HL-60 (cell line): ENCODE measurements at regions not wholly inside any gene's neighbourhood (a gene's known extent, or its start where the extent isn't known, plus 50 kb on each side); places are given as distances from the start of the nearest gene placed in this dataset.

Experiments
- DNase-seq, 2 experiments: peaks; one replicate each; pipeline ENCODE4 v3.0.0-alpha.2; 2010 to 2020; ENCODE audit warnings: low read depth in 1 of 2, low spot score in 1 of 2
- H3K27ac ChIP-seq: fragments of 250-450 bp; sonication (Bioruptor Pico); replicated peaks from 2 replicates; pipeline ENCODE4 v1.5.1; 2020; ENCODE audit warnings: mild to moderate bottlenecking, moderate library complexity
- H3K27me3 ChIP-seq: fragments of 250-450 bp; sonication (Bioruptor Pico); 2 replicates; pipeline ENCODE4 v1.5.1; 2021; ENCODE audit warnings: mild to moderate bottlenecking, moderate library complexity; ENCODE audit not compliant: insufficient read depth, poor library complexity, severe bottlenecking
- H3K4me3 ChIP-seq: replicated peaks from 2 replicates; pipeline ENCODE4 v1.5.1; 2011; ENCODE audit warnings: mild to moderate bottlenecking, control low read depth, low read length; ENCODE audit not compliant: insufficient read depth
- GABPA ChIP-seq: IDR thresholded peaks from 2 replicates; pipeline ENCODE4 v1.6.1; 2012; ENCODE audit warnings: low read depth
- POLR2AphosphoS5 ChIP-seq: IDR thresholded peaks from 2 replicates; pipeline ENCODE4 v1.6.1; 2012; ENCODE audit warnings: low read depth
- SPI1 ChIP-seq: IDR thresholded peaks from 2 replicates; pipeline ENCODE4 v1.6.1; 2012; ENCODE audit warnings: low read depth, mild to moderate bottlenecking, borderline replicate concordance
- TF ChIP-seq, protein P1 (sequence below): IDR thresholded peaks from 2 replicates; pipeline ENCODE4 v1.6.1; 2012; ENCODE audit warnings: low read depth; ENCODE audit not compliant: insufficient replicate concordance
- TF ChIP-seq, protein P2 (sequence below): IDR thresholded peaks from one replicate; pipeline ENCODE4 v1.5.1; 2011; ENCODE audit warnings: low read length, control low read depth, inconsistent platforms; ENCODE audit not compliant: insufficient read depth

DNA sequence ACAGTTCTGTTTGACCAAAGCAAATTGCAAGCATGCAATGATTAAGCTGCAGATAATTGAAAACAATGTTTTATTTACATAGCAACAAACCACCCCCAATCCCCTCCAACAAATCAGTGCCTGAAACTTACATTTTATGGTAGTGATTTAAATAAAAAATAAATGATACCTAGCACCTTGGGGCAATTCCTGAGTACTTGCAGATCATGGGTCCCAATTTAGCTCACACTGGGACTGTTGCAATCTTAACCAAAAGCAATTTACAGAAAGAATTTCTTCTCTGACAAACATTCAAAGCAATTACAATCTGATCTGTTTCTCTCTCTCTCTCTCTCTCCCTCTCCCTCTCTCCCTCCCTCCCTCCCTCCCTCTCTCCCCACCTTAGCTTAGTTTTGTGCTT is 345.7 kb upstream of the PCSK5 start:
- Histone ChIP-seq H3K27me3 (no peaks in the 10 kb centered on the region), H3K27ac (no peak overlapping the region), H3K4me3 (no peak overlapping the region)
- TF ChIP-seq, protein P1, sequence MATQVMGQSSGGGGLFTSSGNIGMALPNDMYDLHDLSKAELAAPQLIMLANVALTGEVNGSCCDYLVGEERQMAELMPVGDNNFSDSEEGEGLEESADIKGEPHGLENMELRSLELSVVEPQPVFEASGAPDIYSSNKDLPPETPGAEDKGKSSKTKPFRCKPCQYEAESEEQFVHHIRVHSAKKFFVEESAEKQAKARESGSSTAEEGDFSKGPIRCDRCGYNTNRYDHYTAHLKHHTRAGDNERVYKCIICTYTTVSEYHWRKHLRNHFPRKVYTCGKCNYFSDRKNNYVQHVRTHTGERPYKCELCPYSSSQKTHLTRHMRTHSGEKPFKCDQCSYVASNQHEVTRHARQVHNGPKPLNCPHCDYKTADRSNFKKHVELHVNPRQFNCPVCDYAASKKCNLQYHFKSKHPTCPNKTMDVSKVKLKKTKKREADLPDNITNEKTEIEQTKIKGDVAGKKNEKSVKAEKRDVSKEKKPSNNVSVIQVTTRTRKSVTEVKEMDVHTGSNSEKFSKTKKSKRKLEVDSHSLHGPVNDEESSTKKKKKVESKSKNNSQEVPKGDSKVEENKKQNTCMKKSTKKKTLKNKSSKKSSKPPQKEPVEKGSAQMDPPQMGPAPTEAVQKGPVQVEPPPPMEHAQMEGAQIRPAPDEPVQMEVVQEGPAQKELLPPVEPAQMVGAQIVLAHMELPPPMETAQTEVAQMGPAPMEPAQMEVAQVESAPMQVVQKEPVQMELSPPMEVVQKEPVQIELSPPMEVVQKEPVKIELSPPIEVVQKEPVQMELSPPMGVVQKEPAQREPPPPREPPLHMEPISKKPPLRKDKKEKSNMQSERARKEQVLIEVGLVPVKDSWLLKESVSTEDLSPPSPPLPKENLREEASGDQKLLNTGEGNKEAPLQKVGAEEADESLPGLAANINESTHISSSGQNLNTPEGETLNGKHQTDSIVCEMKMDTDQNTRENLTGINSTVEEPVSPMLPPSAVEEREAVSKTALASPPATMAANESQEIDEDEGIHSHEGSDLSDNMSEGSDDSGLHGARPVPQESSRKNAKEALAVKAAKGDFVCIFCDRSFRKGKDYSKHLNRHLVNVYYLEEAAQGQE, result no peak
- no peak for TF ChIP-seq POLR2AphosphoS5
- DNase-seq, result no peak

DNA sequence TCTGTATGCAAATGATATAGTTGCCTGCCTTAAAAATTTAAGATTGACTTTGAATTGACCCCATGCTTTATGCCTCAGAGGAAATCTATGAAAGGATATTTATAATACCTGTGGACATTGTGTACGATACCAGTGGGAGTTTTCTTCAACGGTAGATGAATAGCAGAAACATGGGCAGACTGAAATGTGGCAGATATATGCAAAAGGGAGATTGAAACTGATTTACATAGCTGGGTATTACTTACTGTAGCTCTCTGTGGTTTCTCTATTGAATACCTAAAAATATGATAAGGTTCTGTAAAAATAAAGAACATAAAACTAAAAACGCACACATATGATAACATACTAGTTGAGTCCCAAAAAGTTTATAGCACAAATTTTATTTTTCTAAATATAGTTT is 345.2 kb upstream of the PCSK5 start:
- TF ChIP-seq SPI1, result no peak
- TF ChIP-seq, protein P1, result no peak
- no peak for TF ChIP-seq GABPA
- TF ChIP-seq, protein P2, sequence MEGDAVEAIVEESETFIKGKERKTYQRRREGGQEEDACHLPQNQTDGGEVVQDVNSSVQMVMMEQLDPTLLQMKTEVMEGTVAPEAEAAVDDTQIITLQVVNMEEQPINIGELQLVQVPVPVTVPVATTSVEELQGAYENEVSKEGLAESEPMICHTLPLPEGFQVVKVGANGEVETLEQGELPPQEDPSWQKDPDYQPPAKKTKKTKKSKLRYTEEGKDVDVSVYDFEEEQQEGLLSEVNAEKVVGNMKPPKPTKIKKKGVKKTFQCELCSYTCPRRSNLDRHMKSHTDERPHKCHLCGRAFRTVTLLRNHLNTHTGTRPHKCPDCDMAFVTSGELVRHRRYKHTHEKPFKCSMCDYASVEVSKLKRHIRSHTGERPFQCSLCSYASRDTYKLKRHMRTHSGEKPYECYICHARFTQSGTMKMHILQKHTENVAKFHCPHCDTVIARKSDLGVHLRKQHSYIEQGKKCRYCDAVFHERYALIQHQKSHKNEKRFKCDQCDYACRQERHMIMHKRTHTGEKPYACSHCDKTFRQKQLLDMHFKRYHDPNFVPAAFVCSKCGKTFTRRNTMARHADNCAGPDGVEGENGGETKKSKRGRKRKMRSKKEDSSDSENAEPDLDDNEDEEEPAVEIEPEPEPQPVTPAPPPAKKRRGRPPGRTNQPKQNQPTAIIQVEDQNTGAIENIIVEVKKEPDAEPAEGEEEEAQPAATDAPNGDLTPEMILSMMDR, result no peak
- TF ChIP-seq POLR2AphosphoS5, result no peak
- no peaks in the 10 kb centered on the region for H3K27me3 ChIP-seq
- H3K4me3 ChIP-seq, result no peak overlapping the region
- no peak for DNase-seq
- no peak overlapping the region for H3K27ac ChIP-seq

DNA sequence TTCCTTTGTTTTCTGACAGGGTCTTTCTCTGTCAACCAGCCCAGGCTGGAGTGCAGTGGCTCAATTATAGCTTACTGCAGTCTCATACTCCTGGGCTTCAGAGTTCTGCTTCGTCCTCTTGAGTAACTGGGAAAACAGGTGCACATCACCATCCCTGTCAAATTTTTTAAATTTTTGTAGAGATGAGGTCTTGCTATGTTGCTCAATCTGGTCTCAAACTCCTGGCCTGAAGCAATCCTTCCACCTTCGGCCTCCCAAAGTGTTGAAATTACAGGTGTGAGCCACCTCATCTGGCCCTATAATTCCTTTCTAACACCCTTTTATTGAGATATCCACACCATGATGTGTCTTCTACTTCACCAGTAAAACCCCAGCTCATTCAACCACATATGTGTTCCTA is 341.6 kb upstream of the PCSK5 start:
- DNase-seq, result no peak
- Histone ChIP-seq H3K27me3 (no peaks in the 10 kb centered on the region), H3K4me3 (no peak overlapping the region), H3K27ac (no peak overlapping the region)
- TF ChIP-seq, protein P2, result no peak
- TF ChIP-seq POLR2AphosphoS5, result no peak
- no peak for TF ChIP-seq SPI1
- TF ChIP-seq GABPA, result no peak
- TF ChIP-seq, protein P1, result no peak

DNA sequence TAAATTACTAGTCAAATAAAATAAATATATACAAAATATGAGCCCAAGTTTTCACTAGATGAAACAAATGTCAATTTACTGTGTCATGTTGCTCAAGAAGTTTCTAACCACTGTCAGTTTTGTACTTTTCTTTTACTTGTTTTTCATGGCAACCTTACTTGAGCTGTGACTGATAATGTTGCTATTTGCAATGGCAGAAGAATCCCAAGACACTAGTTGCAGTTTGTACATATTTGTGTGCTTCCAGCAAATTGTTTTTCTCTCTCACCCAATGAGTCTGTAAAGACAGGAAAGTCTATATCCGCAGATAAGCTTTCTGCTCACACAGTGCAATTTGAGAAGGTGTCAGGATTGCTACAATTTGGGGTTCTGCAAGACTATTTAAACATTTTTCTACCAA is 338.6 kb upstream of the PCSK5 start:
- no peak for DNase-seq
- Histone ChIP-seq H3K4me3 (no peak overlapping the region), H3K27ac (no peak overlapping the region), H3K27me3 (no peaks in the 10 kb centered on the region)
- TF ChIP-seq POLR2AphosphoS5 (no peak), SPI1 (no peak), GABPA (no peak)
- TF ChIP-seq, protein P1, result no peak
- TF ChIP-seq, protein P2, result no peak
